ENCODE measurements at regions not wholly inside any gene's neighbourhood (a gene's known extent, or its start where the extent isn't known, plus 50 kb on each side); places are given as distances from the start of the nearest gene placed in this dataset.

GRCh38 chr4:165609653-165610052, 230.8 kb downstream of the CPE start:
- DNase-seq (ENCODE audit: low read depth), result no peak
- no peak for TF ChIP-seq CTCF (IDR thresholded peaks at IDR 0.05; ENCODE audit: low read depth, low read length, missing control alignments)
- in situ Hi-C loops (cut with HindIII; ENCODE audit: low sequenced_read_pairs), result no loop called here

GRCh38 chr4:165610679-165611437, 232.1 kb downstream of the CPE start:
- DNase-seq (ENCODE audit: low read depth), result no peak
- TF ChIP-seq CTCF (IDR thresholded peaks at IDR 0.05; ENCODE audit: low read depth, low read length, missing control alignments), result no peak
- in situ Hi-C loops (cut with HindIII; ENCODE audit: low sequenced_read_pairs), result no loop called here
- H3K4me3 ChIP-seq (ENCODE audit: low read depth, low read length), result peak overlapping the region; percentile 17

More at GRCh38 chr4:165609653-165610052, 230.8 kb downstream of the CPE start:
- H3K4me3 ChIP-seq (ENCODE audit: low read depth, low read length), result no peak overlapping the region

- in situ Hi-C loops (cut with HindIII; ENCODE audit: low sequenced_read_pairs), result no loop called here
- TF ChIP-seq CTCF (IDR thresholded peaks at IDR 0.05; ENCODE audit: low read depth, low read length, missing control alignments), result no peak
- no peak for DNase-seq (ENCODE audit: low read depth)
Measured at GRCh38 chr4:165612936-165613335, 234.1 kb downstream of the CPE start.

GRCh38 chr4:165613581-165613980, 234.8 kb downstream of the CPE start:
- H3K4me3 ChIP-seq (ENCODE audit: low read depth, low read length), result no peak overlapping the region
- no peak for DNase-seq (ENCODE audit: low read depth)
- in situ Hi-C loops (cut with HindIII; ENCODE audit: low sequenced_read_pairs), result no loop called here
- TF ChIP-seq CTCF (IDR thresholded peaks at IDR 0.05; ENCODE audit: low read depth, low read length, missing control alignments), result no peak

More at GRCh38 chr4:165612936-165613335, 234.1 kb downstream of the CPE start:
- H3K4me3 ChIP-seq (ENCODE audit: low read depth, low read length), result no peak overlapping the region

GRCh38 chr4:165620913-165621312, 242.1 kb downstream of the CPE start:
- no peak for DNase-seq (ENCODE audit: low read depth)
- in situ Hi-C loops (cut with HindIII; ENCODE audit: low sequenced_read_pairs), result no loop called here
- no peak for TF ChIP-seq CTCF (IDR thresholded peaks at IDR 0.05; ENCODE audit: low read depth, low read length, missing control alignments)
- H3K4me3 ChIP-seq (ENCODE audit: low read depth, low read length), result no peak overlapping the region

GRCh38 chr4:165621983-165622382, 243.2 kb downstream of the CPE start:
- in situ Hi-C loops (cut with HindIII; ENCODE audit: low sequenced_read_pairs), result no loop called here

More at GRCh38 chr4:165621983-165622382, 243.2 kb downstream of the CPE start:
- no peak for TF ChIP-seq CTCF (IDR thresholded peaks at IDR 0.05; ENCODE audit: low read depth, low read length, missing control alignments)
- no peak for DNase-seq (ENCODE audit: low read depth)
- no peak overlapping the region for H3K4me3 ChIP-seq (ENCODE audit: low read depth, low read length)
